ENCODE measurements at regions not wholly inside any gene's neighbourhood (a gene's known extent, or its start where the extent isn't known, plus 50 kb on each side); places are given as distances from the start of the nearest gene placed in this dataset.

GRCh38 chr16:51057102-51057793, 93.8 kb downstream of the SALL1 start:
- Histone ChIP-seq H3K27me3 (ENCODE audit: control insufficient read depth in 3 of 3, insufficient read depth in 3 of 3, low read length in 3 of 3) (peaks cover 0 to 11% (median 0%) of the 10 kb centered on the region in 3 donors), H3K4me3 (ENCODE audit: low read depth in 1 of 3, low read length in 3 of 3) (no peak overlapping the region), H3K27ac (ENCODE audit: low read depth in 1 of 3, low read length in 2 of 3) (no peak overlapping the region), H3K4me1 (ENCODE audit: control insufficient read depth in 3 of 3, insufficient read depth in 2 of 3, low read depth in 1 of 3, low read length in 2 of 3) (no peaks in the 10 kb centered on the region), H3K9me3 (ENCODE audit: control insufficient read depth in 2 of 2, insufficient read depth in 1 of 2, low read depth in 1 of 2, low read length in 1 of 2) (no peaks in the 10 kb centered on the region), H3K36me3 (ENCODE audit: control insufficient read depth in 3 of 3, insufficient read depth in 2 of 3, low read depth in 1 of 3, low read length in 3 of 3) (no peaks in the 10 kb centered on the region)
- no peak for FAIRE-seq
- whole genome bisulfite sequencing, 3 donors = 55 to 57% (median 57%) methylated on average over 8 of the region's 8 CpGs
- no peak for DNase-seq

- no peak overlapping the region for H3K4me3 ChIP-seq (ENCODE audit: low read depth in 1 of 3, low read length in 3 of 3)
- peaks cover 0 to 11% (median 0%) of the 10 kb centered on the region in 3 donors for H3K27me3 ChIP-seq (ENCODE audit: control insufficient read depth in 3 of 3, insufficient read depth in 3 of 3, low read length in 3 of 3)
- DNase-seq = no peak
- H3K36me3 ChIP-seq (ENCODE audit: control insufficient read depth in 3 of 3, insufficient read depth in 2 of 3, low read depth in 1 of 3, low read length in 3 of 3) = no peaks in the 10 kb centered on the region
- no peaks in the 10 kb centered on the region for H3K4me1 ChIP-seq (ENCODE audit: control insufficient read depth in 3 of 3, insufficient read depth in 2 of 3, low read depth in 1 of 3, low read length in 2 of 3)
- WGBS, 3 donors = 38 to 65% (median 59%) methylated on average over 2 of the region's 2 CpGs
- no peaks in the 10 kb centered on the region for H3K9me3 ChIP-seq (ENCODE audit: control insufficient read depth in 2 of 2, insufficient read depth in 1 of 2, low read depth in 1 of 2, low read length in 1 of 2)
- FAIRE-seq = no peak
- H3K27ac ChIP-seq (ENCODE audit: low read depth in 1 of 3, low read length in 2 of 3) = no peak overlapping the region
Observed at GRCh38 chr16:51056331-51056730, 94.7 kb downstream of the SALL1 start.

GRCh38 chr16:51055434-51055833, 95.6 kb downstream of the SALL1 start:
- 85 to 93% (median 89%) methylated on average over 9 of the region's 9 CpGs for WGBS, 3 donors
- Histone ChIP-seq H3K9me3 (ENCODE audit: control insufficient read depth in 2 of 2, insufficient read depth in 1 of 2, low read depth in 1 of 2, low read length in 1 of 2) (no peaks in the 10 kb centered on the region), H3K27me3 (ENCODE audit: control insufficient read depth in 3 of 3, insufficient read depth in 3 of 3, low read length in 3 of 3) (peaks cover 0 to 9% (median 0%) of the 10 kb centered on the region in 3 donors), H3K4me1 (ENCODE audit: control insufficient read depth in 3 of 3, insufficient read depth in 2 of 3, low read depth in 1 of 3, low read length in 2 of 3) (no peaks in the 10 kb centered on the region), H3K27ac (ENCODE audit: low read depth in 1 of 3, low read length in 2 of 3) (no peak overlapping the region), H3K36me3 (ENCODE audit: control insufficient read depth in 3 of 3, insufficient read depth in 2 of 3, low read depth in 1 of 3, low read length in 3 of 3) (no peaks in the 10 kb centered on the region), H3K4me3 (ENCODE audit: low read depth in 1 of 3, low read length in 3 of 3) (no peak overlapping the region)
- no peak for FAIRE-seq
- DNase-seq = no peak

- no peak for FAIRE-seq
- Histone ChIP-seq H3K27ac (ENCODE audit: low read depth in 1 of 3, low read length in 2 of 3) (no peak overlapping the region), H3K4me1 (ENCODE audit: control insufficient read depth in 3 of 3, insufficient read depth in 2 of 3, low read depth in 1 of 3, low read length in 2 of 3) (no peaks in the 10 kb centered on the region), H3K4me3 (ENCODE audit: low read depth in 1 of 3, low read length in 3 of 3) (no peak overlapping the region), H3K27me3 (ENCODE audit: control insufficient read depth in 3 of 3, insufficient read depth in 3 of 3, low read length in 3 of 3) (peaks cover 0 to 6% (median 0%) of the 10 kb centered on the region in 3 donors), H3K9me3 (ENCODE audit: control insufficient read depth in 2 of 2, insufficient read depth in 1 of 2, low read depth in 1 of 2, low read length in 1 of 2) (no peaks in the 10 kb centered on the region), H3K36me3 (ENCODE audit: control insufficient read depth in 3 of 3, insufficient read depth in 2 of 3, low read depth in 1 of 3, low read length in 3 of 3) (no peaks in the 10 kb centered on the region)
- 55 to 73% (median 70%) methylated on average over 2 of the region's 2 CpGs for WGBS, 3 donors
- DNase-seq = no peak
Observed at GRCh38 chr16:51053775-51054174, 97.3 kb downstream of the SALL1 start.

GRCh38 chr16:51051671-51052070, 99.4 kb downstream of the SALL1 start:
- DNase-seq (no peak), FAIRE-seq (no peak)
- H3K27ac ChIP-seq (ENCODE audit: low read depth in 1 of 3, low read length in 2 of 3) = no peak overlapping the region
- no peaks in the 10 kb centered on the region for H3K36me3 ChIP-seq (ENCODE audit: control insufficient read depth in 3 of 3, insufficient read depth in 2 of 3, low read depth in 1 of 3, low read length in 3 of 3)
- no peak overlapping the region for H3K4me3 ChIP-seq (ENCODE audit: low read depth in 1 of 3, low read length in 3 of 3)
- peaks cover 0 to 2% (median 0%) of the 10 kb centered on the region in 3 donors for H3K27me3 ChIP-seq (ENCODE audit: control insufficient read depth in 3 of 3, insufficient read depth in 3 of 3, low read length in 3 of 3)
- 81 to 96% (median 83%) methylated on average over 1 of the region's 1 CpG for WGBS, 3 donors
- H3K9me3 ChIP-seq (ENCODE audit: control insufficient read depth in 2 of 2, insufficient read depth in 1 of 2, low read depth in 1 of 2, low read length in 1 of 2) = no peaks in the 10 kb centered on the region
- H3K4me1 ChIP-seq (ENCODE audit: control insufficient read depth in 3 of 3, insufficient read depth in 2 of 3, low read depth in 1 of 3, low read length in 2 of 3) = no peaks in the 10 kb centered on the region

DNA sequence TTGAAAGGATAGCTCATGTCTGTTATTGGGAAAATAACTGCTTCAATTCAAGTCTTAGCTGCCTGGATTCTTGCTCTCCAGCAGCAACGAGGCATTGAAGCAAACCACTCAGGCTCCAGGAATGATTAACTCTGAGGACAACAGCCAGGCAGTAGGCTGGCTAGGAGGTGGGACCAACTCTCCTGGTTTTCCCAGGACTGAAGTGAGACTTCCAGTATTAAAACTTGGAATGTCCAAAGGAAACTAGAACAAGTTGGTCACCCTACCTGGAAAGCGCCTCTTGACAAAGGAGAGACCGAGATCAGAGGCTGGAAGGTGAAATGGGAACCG, 100.7 kb downstream of the SALL1 start:
- DNase-seq (peak in 1 of 2 donors; percentile 31), FAIRE-seq (no peak)
- H3K27ac ChIP-seq (ENCODE audit: low read depth in 1 of 3, low read length in 2 of 3) = no peak overlapping the region
- no peaks in the 10 kb centered on the region for H3K27me3 ChIP-seq (ENCODE audit: control insufficient read depth in 3 of 3, insufficient read depth in 3 of 3, low read length in 3 of 3)
- no peak overlapping the region for H3K4me3 ChIP-seq (ENCODE audit: low read depth in 1 of 3, low read length in 3 of 3)
- H3K4me1 ChIP-seq (ENCODE audit: control insufficient read depth in 3 of 3, insufficient read depth in 2 of 3, low read depth in 1 of 3, low read length in 2 of 3) = no peaks in the 10 kb centered on the region
- WGBS, 3 donors = 67 to 76% (median 68%) methylated on average over 4 of the region's 4 CpGs
- H3K9me3 ChIP-seq (ENCODE audit: control insufficient read depth in 2 of 2, insufficient read depth in 1 of 2, low read depth in 1 of 2, low read length in 1 of 2) = no peaks in the 10 kb centered on the region
- no peaks in the 10 kb centered on the region for H3K36me3 ChIP-seq (ENCODE audit: control insufficient read depth in 3 of 3, insufficient read depth in 2 of 3, low read depth in 1 of 3, low read length in 3 of 3)

DNA sequence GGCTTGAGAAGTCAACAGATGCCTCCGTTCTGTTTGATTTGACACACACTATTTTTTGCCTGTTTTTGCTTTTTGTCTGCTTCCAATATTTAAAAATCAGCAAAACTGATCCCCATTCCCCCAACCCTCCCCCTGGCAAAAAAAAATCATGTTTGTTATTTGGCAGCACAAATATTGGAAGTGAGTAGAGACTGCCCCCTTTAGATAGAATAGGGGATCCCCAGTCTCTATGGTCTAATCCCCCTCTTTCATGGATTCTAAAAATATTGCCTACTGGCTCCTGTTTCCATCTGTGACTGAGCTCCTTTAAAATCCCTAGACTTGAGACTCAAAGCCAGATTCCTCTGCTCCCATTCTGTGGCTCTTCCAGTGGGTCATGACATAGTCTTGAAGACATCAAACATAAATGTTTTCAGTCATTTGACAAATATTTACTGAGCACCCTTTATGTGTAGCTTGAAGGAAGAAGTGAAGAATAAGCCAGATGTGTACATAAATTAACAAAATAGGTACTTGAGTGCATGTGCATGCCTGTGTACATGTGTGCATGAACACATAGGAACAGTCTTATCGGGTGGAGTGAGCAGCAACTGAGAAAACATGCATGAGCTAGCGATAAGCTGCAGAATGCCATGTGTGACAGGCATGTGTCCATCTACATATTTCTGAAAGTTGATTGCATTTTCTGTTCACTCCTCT, 101.2 kb downstream of the SALL1 start:
- WGBS, 3 donors = 82 to 92% (median 85%) methylated on average over 3 of the region's 3 CpGs

GRCh38 chr16:51049276-51049675, 101.8 kb downstream of the SALL1 start:
- H3K36me3 ChIP-seq (ENCODE audit: control insufficient read depth in 3 of 3, insufficient read depth in 2 of 3, low read depth in 1 of 3, low read length in 3 of 3) = no peaks in the 10 kb centered on the region
- no peak overlapping the region for H3K27ac ChIP-seq (ENCODE audit: low read depth in 1 of 3, low read length in 2 of 3)
- FAIRE-seq = no peak
- H3K4me1 ChIP-seq (ENCODE audit: control insufficient read depth in 3 of 3, insufficient read depth in 2 of 3, low read depth in 1 of 3, low read length in 2 of 3) = no peaks in the 10 kb centered on the region
- no peaks in the 10 kb centered on the region for H3K27me3 ChIP-seq (ENCODE audit: control insufficient read depth in 3 of 3, insufficient read depth in 3 of 3, low read length in 3 of 3)
- H3K9me3 ChIP-seq (ENCODE audit: control insufficient read depth in 2 of 2, insufficient read depth in 1 of 2, low read depth in 1 of 2, low read length in 1 of 2) = no peaks in the 10 kb centered on the region
- WGBS, 3 donors = 85 to 89% (median 87%) methylated on average over 6 of the region's 6 CpGs
- no peak for DNase-seq
- H3K4me3 ChIP-seq (ENCODE audit: low read depth in 1 of 3, low read length in 3 of 3) = no peak overlapping the region

More for the DNA sequence above, 101.2 kb downstream of the SALL1 start:
- Histone ChIP-seq H3K36me3 (ENCODE audit: control insufficient read depth in 3 of 3, insufficient read depth in 2 of 3, low read depth in 1 of 3, low read length in 3 of 3) (no peaks in the 10 kb centered on the region), H3K9me3 (ENCODE audit: control insufficient read depth in 2 of 2, insufficient read depth in 1 of 2, low read depth in 1 of 2, low read length in 1 of 2) (no peaks in the 10 kb centered on the region), H3K27me3 (ENCODE audit: control insufficient read depth in 3 of 3, insufficient read depth in 3 of 3, low read length in 3 of 3) (no peaks in the 10 kb centered on the region), H3K27ac (ENCODE audit: low read depth in 1 of 3, low read length in 2 of 3) (no peak overlapping the region), H3K4me3 (ENCODE audit: low read depth in 1 of 3, low read length in 3 of 3) (no peak overlapping the region), H3K4me1 (ENCODE audit: control insufficient read depth in 3 of 3, insufficient read depth in 2 of 3, low read depth in 1 of 3, low read length in 2 of 3) (no peaks in the 10 kb centered on the region)
- FAIRE-seq (no peak), DNase-seq (no peak)

All from small intestine (tissue), 7 donors.